SK-N-MC (cell line): ENCODE measurements at regions not wholly inside any gene's neighbourhood (a gene's known extent, or its start where the extent isn't known, plus 50 kb on each side); places are given as distances from the start of the nearest gene placed in this dataset.

Experiments used
- DNase-seq: peaks from one replicate; pipeline ENCODE4 v3.0.0-alpha.2; 2011; ENCODE audit warnings: low read depth, low spot score
- H3K27ac ChIP-seq: fragments of 200-600 bp; sonication (generic); 2 replicates; pipeline ENCODE4 v1.5.1; 2016; ENCODE audit warnings: mixed run types
- H3K36me3 ChIP-seq: fragments of 200-600 bp; sonication (generic); 2 replicates; pipeline ENCODE4 v1.6.1; 2017; ENCODE audit warnings: antibody characterized with exemption, low read length, mixed read lengths; ENCODE audit not compliant: insufficient read depth
- H3K4me3 ChIP-seq: fragments of 200-600 bp; sonication (generic); 2 replicates; pipeline ENCODE4 v1.5.1; 2016
- H3K9ac ChIP-seq: fragments of 200-600 bp; sonication (generic); 2 replicates; pipeline ENCODE4 v1.8.0; 2017; ENCODE audit warnings: mixed run types, mixed read lengths; ENCODE audit not compliant: insufficient read length
- H3K9me3 ChIP-seq: fragments of 200-600 bp; sonication (generic); 2 replicates; pipeline ENCODE4 v1.6.1; 2017; ENCODE audit warnings: low read depth, mild to moderate bottlenecking, antibody characterized with exemption, low read length, moderate library complexity, mixed read lengths
- EZH2 ChIP-seq: fragments of 200-600 bp; sonication (generic); IDR thresholded peaks from one replicate; pipeline ENCODE4 v1.6.1; 2017; ENCODE audit warnings: antibody characterized with exemption
- FOXP2 ChIP-seq: optimal IDR thresholded peaks from 2 replicates; pipeline ENCODE3; 2011; ENCODE audit warnings: mild to moderate bottlenecking, moderate library complexity; ENCODE audit not compliant: insufficient read depth; ENCODE audit errors: extremely low read length, control extremely low read depth
- POLR2AphosphoS5 ChIP-seq: IDR thresholded peaks from 2 replicates; pipeline ENCODE4 v1.6.1; 2012; ENCODE audit warnings: mild to moderate bottlenecking, low read depth, low read length, borderline replicate concordance

DNA sequence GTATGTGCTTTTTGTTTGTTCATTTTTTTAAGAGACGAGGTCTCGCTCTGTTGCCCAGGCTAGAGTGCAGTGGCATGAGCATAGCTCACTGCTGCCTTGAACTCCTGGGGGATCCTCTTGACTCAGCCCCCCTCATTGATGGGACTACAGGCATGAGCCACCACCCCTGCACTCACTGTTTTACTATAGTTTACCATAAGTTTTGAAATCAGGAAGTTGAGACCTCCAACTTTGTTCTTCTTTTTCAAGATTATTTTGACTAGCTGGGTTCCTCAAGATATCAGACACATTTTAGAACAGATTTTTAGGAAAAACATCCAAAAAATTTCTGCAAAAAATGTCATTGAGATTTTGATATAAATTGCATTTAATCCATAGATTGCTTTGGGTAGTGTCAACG, 120.4 kb upstream of the FGGY start:
- H3K9me3 ChIP-seq: no peaks in the 10 kb centered on the region
- no peak for TF ChIP-seq EZH2
- TF ChIP-seq POLR2AphosphoS5: no peak
- no peak for TF ChIP-seq FOXP2
- H3K36me3 ChIP-seq: no peaks in the 10 kb centered on the region
- no peak overlapping the region for H3K27ac ChIP-seq
- H3K9ac ChIP-seq: no peak overlapping the region
- no peak overlapping the region for H3K4me3 ChIP-seq
- no peak for DNase-seq

GRCh38 chr1:59177756-59178155, 119.1 kb upstream of the FGGY start:
- no peak overlapping the region for H3K9ac ChIP-seq
- no peak for TF ChIP-seq EZH2
- no peak for TF ChIP-seq FOXP2
- no peak for TF ChIP-seq POLR2AphosphoS5
- H3K27ac ChIP-seq: no peak overlapping the region
- no peaks in the 10 kb centered on the region for H3K36me3 ChIP-seq
- H3K9me3 ChIP-seq: no peaks in the 10 kb centered on the region
- no peak overlapping the region for H3K4me3 ChIP-seq
- no peak for DNase-seq

DNA sequence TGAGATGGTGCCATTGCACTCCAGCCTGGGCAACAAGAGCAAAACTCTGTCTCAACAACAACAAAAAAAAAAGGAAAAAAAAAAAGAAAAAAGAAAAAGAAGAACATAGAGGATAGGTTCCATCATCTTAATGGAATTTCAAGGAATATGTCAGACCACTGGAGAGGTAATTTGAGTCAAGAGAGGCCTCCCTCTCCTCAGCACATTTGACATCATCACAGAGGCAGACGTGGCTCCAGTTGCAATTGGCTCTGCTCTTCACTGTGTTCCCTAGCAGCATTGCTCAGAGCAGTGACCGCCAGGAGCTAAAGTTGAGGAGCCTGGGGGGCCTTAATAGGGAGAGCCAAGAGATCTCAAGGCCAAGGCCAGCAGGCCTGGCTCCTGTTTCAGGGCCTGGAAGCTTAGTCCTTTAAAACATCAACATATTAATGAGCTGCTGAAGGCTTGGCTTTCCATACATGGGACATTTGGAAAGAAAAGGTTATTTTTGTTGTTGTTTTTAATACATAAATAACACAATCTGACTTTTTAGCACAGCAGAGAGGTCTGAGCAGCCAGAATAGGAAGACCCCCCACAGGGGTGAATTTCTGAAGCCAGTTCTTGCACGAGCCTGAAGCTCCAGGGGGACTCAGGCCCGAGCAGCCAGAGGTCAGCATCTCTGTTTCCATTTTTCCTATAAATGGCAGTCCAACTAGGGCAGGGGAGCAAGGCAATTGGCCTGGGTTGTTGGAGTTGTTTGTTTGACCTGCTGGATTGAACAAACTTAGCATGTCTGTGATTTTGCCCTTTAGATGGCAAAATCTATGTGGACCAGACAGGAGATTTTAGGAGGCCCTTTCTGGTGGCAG, 118.3 kb upstream of the FGGY start:
- no peak overlapping the region for H3K27ac ChIP-seq
- H3K36me3 ChIP-seq: no peaks in the 10 kb centered on the region
- no peak for DNase-seq
- no peak for TF ChIP-seq POLR2AphosphoS5
- TF ChIP-seq EZH2: no peak
- TF ChIP-seq FOXP2: no peak
- no peak overlapping the region for H3K9ac ChIP-seq
- H3K9me3 ChIP-seq: no peaks in the 10 kb centered on the region
- H3K4me3 ChIP-seq: no peak overlapping the region

GRCh38 chr1:59179673-59180072, 117.2 kb upstream of the FGGY start:
- no peak for DNase-seq
- Histone ChIP-seq H3K36me3 (no peaks in the 10 kb centered on the region), H3K27ac (no peak overlapping the region), H3K4me3 (no peak overlapping the region), H3K9me3 (no peaks in the 10 kb centered on the region), H3K9ac (no peak overlapping the region)
- TF ChIP-seq EZH2: no peak

GRCh38 chr1:59180735-59181134, 116.2 kb upstream of the FGGY start:
- Histone ChIP-seq H3K4me3 (no peak overlapping the region), H3K27ac (no peak overlapping the region), H3K9ac (no peak overlapping the region), H3K9me3 (no peaks in the 10 kb centered on the region), H3K36me3 (no peaks in the 10 kb centered on the region)
- TF ChIP-seq FOXP2 (no peak), POLR2AphosphoS5 (no peak), EZH2 (no peak)
- DNase-seq: no peak

DNA sequence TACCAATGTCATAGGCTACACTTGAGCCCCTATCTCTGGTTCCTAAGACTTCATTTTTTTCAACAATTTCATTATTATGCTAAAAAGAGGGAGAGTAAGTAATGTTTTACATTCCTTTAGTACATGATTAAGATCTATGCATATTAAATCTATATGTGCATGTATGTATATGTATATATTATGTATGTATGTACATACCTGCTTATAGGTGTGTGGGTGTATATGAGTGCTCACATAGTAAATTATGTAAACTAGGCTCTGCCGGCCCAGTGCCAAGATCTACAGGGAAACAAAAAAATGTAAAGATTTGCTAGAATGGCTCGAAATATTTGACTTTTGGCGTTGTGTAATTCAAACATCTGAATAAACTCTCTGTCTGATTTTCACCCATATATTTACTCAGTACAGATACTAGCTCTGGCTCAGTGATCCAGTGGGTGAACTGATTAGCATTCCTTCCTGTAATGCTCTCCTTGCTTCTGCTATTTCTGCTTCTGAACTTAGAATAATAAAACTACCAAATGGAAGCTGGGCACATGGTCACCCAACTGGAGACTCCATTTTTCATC, 113.1 kb upstream of the FGGY start:
- TF ChIP-seq EZH2: no peak
- TF ChIP-seq FOXP2: no peak
- TF ChIP-seq POLR2AphosphoS5: no peak
- Histone ChIP-seq H3K27ac (no peak overlapping the region), H3K9ac (no peak overlapping the region), H3K36me3 (no peaks in the 10 kb centered on the region), H3K9me3 (no peaks in the 10 kb centered on the region), H3K4me3 (no peak overlapping the region)
- DNase-seq: no peak

GRCh38 chr1:59184365-59184905, 112.5 kb upstream of the FGGY start:
- no peak for TF ChIP-seq EZH2
- TF ChIP-seq FOXP2: no peak
- no peak for TF ChIP-seq POLR2AphosphoS5
- DNase-seq: no peak
- no peaks in the 10 kb centered on the region for H3K9me3 ChIP-seq
- no peak overlapping the region for H3K4me3 ChIP-seq
- H3K27ac ChIP-seq: no peak overlapping the region
- no peak overlapping the region for H3K9ac ChIP-seq
- H3K36me3 ChIP-seq: no peaks in the 10 kb centered on the region

- Histone ChIP-seq H3K4me3 (no peak overlapping the region), H3K9me3 (no peaks in the 10 kb centered on the region), H3K36me3 (no peaks in the 10 kb centered on the region), H3K27ac (no peak overlapping the region), H3K9ac (no peak overlapping the region)
- DNase-seq: no peak
- TF ChIP-seq FOXP2: no peak
- no peak for TF ChIP-seq EZH2
- TF ChIP-seq POLR2AphosphoS5: no peak
Observed at GRCh38 chr1:59185163-59185860, 111.6 kb upstream of the FGGY start.
